Activated CD4-positive, alpha-beta T cell treated with anti-CD3 and anti-CD28 coated beads, Interleukin-10, Interleukin-2, amounts not matched to agents 100 ng/mL and 50 ng/mL, durations not matched to agents 16 hours and 8 hours (primary cell): ENCODE measurements at regions not wholly inside any gene's neighbourhood (a gene's known extent, or its start where the extent isn't known, plus 50 kb on each side); places are given as distances from the start of the nearest gene placed in this dataset.

Experiments used
- DNase-seq: peaks from one replicate; pipeline ENCODE4 v3.0.0-alpha.2; 2020

DNA sequence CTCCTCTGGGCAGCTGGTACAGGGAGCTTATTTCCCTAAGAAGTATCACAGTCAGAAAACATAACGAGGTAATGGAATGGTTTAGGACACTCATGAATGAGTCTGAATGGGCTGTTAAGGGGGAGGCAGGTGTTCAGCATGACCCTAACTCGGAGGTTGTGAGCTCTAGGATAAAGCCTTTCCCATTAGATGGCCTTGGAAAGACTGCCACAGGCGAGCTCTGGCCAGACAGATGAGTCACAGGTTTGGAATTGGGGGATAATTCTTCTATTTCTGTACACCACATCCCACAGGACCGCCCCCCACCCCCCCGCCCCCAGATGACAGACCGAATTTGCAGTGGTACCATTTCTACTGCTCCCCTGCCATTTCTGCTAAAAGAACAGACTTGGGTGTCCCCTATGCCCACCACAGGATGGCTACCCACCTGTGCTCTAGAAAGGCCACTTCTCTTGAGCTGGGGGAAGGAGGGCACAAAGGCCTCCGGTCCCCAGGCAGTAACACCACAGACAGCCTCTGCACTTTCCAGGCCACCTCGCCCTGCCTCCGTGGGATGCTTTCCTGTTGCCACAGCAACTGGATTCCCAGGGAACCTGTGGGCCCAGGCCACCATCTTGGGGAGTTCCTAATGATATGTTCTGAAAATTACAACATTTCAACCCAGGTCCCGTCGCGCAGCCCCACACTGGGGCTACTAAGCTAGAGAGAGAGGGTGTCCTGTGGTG, 76.7 kb downstream of the TRIM29 start:
- no peak for DNase-seq

DNA sequence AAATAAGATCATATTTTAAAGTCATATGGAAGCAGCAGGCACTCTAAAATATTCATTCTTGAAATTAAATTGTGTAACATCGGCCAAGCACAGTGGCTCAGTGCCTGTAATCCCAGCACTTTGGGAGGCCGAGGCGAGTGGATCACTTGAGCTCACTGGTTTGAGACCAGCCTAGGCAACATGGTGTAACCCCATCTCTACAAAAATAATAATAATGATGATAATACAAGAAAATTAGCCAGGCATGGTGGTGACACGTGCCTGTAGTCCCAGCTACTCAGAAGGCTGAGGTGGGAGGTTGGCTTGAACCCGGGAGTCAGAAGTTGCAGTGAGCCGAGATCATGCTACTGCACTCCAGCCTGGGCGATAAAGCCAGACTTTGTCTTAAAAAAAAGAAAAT, 77.4 kb downstream of the TRIM29 start:
- no peak for DNase-seq

DNA sequence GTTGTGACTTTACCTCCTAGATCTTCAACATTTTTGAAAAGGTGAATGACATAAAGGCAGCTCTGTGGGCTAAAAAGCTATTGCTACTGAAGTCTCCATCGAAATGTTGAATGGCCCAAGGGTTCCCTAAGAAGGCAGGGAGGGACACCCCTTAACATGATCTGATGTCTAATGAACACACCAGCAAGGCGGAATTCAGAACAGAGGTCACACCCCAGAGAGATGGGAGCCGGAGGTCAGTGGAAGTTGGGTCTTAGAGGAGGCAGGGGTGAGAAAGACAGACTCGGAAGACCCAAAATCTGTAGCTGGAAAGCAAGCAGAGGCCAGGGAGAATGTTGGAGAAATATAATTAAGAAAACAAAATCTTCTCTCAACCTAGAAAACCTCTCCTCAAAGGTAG, 79.0 kb downstream of the TRIM29 start:
- DNase-seq, result no peak

DNA sequence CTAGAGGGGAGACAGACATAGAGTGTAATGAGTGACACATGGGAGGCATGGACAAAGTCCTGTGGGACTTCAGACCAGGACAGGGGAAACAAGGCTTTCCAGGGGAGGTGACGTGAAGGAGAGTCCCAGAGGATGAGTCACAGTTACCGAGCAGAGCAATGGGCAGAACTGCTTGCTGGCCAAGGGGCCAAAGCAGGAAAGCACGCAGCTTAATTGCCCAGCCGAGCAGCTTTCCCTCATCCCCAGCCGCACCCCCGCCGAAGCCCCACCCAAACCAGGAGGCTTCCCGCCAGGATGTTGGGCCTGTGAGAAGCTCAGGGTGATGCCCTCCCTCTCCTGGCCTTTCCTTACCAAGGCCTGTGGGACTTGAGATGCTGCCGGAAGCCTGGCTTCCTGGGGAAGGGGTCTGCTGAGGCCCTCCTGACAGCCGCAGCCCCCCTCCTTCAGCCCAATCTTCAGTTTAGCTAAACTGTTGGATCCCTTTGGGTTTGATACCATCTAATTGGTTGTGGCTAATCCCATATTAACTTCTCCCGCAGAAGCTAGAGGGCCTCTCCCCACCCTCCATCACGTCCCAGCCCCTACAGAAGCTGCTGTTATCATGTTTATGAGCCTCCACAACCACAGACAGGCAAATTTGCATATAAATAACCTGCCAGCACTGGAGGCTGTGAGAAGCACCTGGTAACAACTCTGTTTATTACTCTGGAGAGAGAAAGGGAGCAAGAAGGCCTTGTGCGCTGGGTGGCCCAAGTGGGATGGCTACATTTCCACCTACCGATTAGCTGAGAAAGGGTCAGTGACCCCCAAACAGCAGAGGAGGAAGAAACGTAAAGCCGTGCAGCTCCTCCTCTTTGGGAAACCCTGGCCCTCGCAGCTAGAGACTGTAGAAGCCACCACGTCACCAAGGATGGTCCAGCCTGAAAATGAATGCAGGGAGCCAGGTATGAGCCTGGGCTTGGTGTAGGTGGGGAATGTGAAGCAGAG, 80.0 kb downstream of the TRIM29 start:
- no peak for DNase-seq

DNA sequence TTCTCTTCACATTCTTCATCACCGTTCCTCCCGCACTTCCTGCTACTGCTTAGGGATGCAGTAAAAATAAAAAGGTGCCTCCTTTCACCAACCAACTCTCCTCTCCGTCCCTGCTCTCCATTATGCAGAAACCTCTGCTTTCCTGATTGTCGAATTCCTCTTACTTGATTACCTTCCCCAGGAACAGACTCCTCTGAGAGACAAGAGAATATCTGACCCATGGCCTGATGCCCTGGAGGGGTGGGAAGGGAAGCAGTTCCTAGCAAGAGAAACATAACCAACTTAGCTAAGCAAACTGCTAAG, 80.9 kb downstream of the TRIM29 start:
- no peak for DNase-seq

DNA sequence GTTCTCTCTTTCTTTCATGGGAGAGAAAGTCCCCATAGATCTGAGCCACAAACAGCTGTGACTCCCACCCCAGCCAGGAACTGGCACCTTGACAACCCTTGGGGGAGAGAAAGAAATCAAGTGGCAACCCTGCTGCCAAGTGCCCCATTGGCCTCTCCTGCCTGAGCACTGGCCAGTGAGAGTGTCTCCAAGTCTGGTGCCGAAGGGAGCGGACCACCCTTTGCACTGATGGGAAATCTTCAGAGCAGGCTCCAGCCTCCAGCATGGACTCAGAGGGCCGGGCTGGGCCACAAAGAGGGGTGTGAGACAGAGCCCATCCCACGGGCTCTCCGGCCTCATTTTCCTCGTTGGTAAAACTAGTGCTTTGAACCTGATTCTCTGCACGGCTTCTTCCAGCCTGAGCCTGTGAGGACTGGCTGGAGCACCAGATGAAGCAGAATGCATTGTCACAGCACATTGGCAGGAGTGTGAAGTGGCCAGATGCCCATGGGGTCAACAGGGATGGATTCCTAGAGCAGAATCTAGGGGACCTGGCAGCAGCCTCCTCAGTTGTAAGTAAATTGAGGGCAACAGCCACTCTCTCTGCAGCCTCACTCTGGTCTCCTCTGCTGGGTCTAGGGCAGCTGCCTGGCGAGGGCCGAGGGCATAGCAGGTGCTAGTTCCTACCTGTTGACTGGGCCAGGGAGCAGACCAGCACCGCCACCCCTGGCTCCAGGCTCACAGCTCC, 81.4 kb downstream of the TRIM29 start:
- no peak for DNase-seq

DNA sequence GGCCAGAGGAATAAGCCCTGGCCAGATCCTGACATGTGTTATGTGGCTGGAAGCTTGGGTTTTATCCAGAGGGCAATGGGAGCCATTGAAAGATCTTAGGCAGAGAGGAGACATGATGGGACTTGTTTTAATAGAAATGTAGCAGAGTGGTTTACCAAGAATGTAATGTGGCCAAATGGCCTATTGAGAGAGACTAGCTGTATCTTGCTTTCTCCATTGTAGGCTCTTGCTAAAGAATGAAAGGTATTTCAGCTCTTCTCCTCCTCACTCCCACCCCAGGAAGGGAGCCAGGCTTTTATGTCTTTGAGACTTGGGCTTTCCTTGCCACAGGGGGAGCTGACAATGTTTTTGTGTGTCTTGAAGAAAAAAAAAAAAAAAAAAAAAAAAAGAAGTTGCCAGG, 82.3 kb downstream of the TRIM29 start:
- no peak for DNase-seq

DNA sequence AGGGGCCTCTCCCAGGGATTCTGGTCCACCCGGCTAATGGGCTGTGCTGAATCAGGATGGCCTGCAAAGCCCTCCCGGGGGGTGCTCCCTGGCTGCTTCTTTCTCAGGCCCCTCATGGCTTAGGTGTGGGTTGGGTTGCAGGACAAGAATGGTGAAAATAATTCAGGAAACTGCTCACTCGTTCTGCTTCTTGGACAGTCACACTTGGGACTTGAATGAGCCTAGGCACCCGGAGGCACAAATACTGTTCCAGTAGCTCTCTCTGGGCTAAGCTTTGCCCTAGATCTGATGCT, 83.2 kb downstream of the TRIM29 start:
- no peak for DNase-seq

DNA sequence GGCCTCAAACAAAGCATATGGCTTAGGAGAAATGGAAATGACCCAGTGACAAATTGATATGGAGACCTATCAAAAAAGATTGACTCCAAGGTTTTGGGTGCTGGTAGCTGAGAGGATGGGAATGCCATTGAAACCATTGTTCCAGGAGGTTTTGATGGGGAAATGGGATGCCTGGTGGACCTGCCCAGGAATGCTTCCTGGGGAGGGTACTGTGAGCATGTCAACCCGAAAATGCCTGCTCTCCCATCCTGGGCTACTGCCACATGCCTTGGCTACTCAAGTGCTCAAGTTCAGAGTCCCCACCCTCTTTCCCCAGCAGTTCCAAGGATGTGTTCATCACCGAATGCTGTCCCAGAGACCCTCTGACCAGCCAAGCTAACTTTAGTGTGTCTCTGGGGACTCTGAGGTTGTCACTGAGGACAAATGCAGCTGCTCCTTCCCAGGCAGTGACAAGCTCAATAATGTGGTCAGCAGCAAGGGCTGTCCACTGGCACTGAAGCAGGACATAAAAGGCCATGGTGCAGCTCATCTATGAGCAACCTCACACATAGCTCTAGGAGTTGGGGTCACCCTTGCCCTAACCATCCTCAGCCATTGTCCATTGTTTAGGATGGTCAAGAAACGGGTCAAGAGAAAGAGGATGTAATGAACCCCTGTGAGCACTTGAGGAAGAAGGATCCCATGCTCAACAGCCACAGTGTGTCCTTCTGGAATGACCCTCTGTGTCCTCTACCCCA, 83.7 kb downstream of the TRIM29 start:
- no peak for DNase-seq

- no peak for DNase-seq
Measured at GRCh38 chr11:120052196-120052775, 85.6 kb downstream of the TRIM29 start.

DNA sequence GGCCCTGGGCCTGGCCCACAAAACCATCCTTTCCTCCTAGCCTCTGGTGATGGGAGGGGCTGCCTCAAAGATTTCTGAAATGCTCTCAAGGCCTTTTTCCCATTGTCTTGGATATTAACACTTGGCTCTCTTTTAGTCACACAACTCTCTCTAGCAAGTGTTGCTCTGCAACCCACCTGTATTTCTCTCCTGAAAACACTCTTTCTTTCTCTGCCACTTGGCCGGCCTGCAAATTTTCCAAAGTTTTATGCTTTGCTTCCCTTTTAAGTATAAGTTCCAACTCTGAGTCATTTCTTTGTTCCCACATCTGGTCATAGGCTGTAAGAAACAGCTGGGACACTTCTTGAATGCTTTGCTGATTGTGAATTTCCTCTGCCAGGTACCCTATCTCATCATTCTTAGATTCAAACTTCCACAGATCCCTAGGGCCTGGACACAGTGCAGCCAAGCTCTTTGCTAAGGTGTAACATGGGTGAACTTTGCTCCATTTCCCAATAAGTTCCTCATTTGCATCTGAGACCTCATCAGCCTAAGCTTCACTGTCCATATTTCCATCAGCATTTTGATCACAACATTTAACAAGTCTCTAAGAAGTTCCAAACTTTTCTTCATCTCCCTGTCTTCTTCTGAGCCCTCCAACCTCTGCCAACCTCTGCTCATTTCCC, 93.8 kb downstream of the TRIM29 start:
- DNase-seq, result no peak

- no peak for DNase-seq
Measured at GRCh38 chr11:120043328-120043945, 94.5 kb downstream of the TRIM29 start.

- DNase-seq, result no peak
Measured at GRCh38 chr11:120041625-120042024, 96.3 kb downstream of the TRIM29 start.

DNA sequence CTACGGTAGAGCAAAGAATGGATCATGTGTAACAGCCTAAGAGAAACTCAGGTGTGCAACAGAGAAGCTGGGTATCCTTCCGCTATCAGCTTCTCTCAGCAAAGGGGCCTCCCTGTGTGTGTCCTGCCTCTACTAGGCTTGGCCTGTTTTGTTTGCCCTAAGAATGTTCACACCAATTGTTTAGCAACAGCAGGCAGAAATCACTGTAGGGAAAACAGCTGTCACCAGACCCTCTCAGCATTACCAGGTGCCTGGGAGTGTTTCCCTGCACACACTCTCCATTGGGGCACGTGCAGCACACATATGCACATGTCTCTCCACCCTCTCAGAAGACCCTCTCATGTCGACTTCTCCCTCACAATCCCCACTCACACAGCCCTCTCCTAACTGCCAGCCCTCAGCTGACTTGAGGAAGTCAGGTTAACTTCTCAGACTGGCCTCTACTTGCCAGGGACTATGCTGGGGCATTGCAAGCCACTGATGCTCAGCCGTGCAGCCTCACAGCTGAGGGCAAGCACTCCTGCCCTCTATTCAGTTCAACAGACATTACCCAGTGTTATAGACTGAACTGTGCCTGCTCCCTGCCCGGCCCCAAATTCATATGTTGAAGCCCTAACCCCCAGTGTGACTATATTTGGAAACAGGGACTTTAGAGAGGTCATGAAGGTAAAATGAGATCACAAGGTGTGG, 97.6 kb downstream of the TRIM29 start:
- DNase-seq, result no peak

DNA sequence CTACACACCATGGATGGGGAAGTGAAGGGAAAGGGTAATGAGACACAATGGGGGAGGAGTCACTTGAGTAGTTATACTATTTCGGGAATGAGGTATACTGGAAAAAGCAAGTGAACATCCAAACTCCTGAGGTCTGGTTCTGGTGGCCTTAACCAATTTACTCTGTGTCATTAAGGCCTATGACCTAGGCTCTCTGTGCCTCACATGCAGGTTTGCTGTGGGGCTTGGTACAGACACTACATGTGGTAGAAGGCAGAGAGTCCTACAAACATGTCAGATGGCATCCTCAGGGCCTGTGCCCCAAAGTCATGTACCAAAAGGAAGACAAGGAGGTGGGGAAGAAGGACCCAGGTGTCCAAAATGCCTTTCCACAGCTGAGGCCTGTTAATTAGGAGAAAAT, 98.9 kb downstream of the TRIM29 start:
- DNase-seq, result no peak

DNA sequence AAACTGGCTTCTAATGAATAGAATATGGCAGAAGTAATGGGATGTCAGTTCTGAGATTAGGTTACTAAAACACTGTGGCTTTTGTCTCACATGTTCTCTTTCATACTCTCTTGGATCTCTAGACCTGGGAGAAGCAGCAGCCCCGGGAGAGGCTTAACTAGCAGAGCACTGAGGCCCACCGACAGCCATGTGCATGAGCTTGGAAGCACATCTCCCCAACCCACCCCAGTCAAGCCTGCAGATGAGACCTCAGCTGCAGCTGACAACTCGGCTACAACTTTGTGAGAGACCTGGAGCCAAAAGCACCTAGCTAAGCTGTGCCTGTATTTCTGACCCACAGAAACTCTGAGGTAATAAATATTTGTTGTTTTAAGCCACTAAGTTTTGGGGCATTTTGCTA, 100.8 kb downstream of the TRIM29 start:
- DNase-seq, result no peak

GRCh38 chr11:120035756-120036155, 102.2 kb downstream of the TRIM29 start:
- no peak for DNase-seq

GRCh38 chr11:120034881-120035630, 102.9 kb downstream of the TRIM29 start:
- DNase-seq, result no peak

DNA sequence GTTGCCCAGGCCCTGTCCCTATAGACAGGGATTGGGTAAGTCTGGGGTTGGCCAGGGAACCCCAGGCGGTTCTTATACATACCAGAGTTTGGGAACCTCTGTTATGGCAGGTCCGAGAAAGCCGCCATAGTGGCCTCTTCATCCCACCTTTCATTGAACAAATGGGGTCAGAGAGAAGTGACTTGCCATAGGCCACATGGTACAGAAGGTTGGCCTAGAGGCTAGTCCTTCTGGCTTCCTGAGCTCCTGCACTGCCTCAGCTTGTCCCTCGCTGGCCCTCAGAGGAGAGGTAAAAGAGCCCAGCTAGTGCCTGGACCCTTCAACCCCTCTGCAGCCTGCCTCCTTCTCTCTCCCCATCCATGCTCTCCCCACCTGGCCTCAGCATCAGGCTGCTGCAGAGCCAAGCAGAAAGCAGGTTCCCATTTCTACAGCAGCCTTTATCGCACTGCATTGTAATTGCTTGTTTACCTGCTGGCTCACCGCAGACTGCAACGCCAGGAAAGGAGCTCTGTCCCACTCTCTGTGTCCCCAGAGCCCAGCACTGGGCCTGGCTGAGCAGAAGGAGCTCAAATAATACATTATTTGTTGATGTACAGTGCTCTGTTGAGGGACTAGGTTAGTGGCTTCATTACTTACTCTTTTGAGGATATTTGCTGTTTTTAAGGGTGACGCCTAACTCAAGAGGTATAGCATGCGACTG, 103.6 kb downstream of the TRIM29 start:
- no peak for DNase-seq
